PC-9 (cell line): ENCODE measurements at regions not wholly inside any gene's neighbourhood (a gene's known extent, or its start where the extent isn't known, plus 50 kb on each side); places are given as distances from the start of the nearest gene placed in this dataset.
"Not testable (repeated sequence)": the region's sequence is repeated elsewhere in the genome, so short reads cannot be mapped to it uniquely, and the experiment has no call there.

Experiments used
- BruUV-seq: library from RNA; stranded (reverse); fragments of 400-500 nt; replicated peaks from 2 replicates; lab custom pipeline; 2021; lab: Mats Ljungman, UMichigan
- CTCF ChIA-PET: fragments of 300-600 bp; sonication (Branson Sonifier 250); formaldehyde crosslinking; loops from one replicate; lab custom pipeline; 2022; ENCODE audit warnings: antibody characterized with exemption; lab: Charles Lee
- POLR2A ChIA-PET: fragments of 300-600 bp; sonication (Branson Sonifier 250); formaldehyde crosslinking; loops from one replicate; lab custom pipeline; 2022; ENCODE audit warnings: antibody characterized with exemption; ENCODE audit not compliant: unreplicated experiment; lab: Charles Lee
- DNase-seq, 2 experiments: peaks; one replicate each; pipeline versions ENCODE4 v3.0.0 to v3.0.0-alpha.2; 2015 to 2022; ENCODE audit warnings: mixed read lengths in 1 of 2
- H2AFZ ChIP-seq: fragments of 200-600 bp; sonication (generic); 2 replicates; pipeline ENCODE4 v1.8.1; 2017; ENCODE audit warnings: antibody characterized with exemption
- H3F3A ChIP-seq: fragments of 200-600 bp; sonication (generic); 2 replicates; pipeline ENCODE4 v1.8.1; 2017; ENCODE audit warnings: antibody characterized with exemption, mild to moderate bottlenecking, low read depth; ENCODE audit not compliant: insufficient read depth
- H3K27ac ChIP-seq: fragments of 200-600 bp; sonication (generic); 2 replicates; pipeline ENCODE4 v1.6.1; 2016; ENCODE audit warnings: mixed run types
- H3K27me3 ChIP-seq: fragments of 200-600 bp; sonication (generic); 2 replicates; pipeline ENCODE4 v1.6.1; 2016; ENCODE audit warnings: low read depth, mixed run types; ENCODE audit not compliant: insufficient read depth
- H3K36me3 ChIP-seq: fragments of 200-600 bp; sonication (generic); 2 replicates; pipeline ENCODE4 v1.6.1; 2016; ENCODE audit warnings: low read depth, mixed run types
- H3K4me1 ChIP-seq: fragments of 200-600 bp; sonication (generic); replicated peaks from 2 replicates; pipeline ENCODE4 v1.6.1; 2016; ENCODE audit warnings: mixed run types; ENCODE audit not compliant: insufficient read depth
- H3K4me2 ChIP-seq: fragments of 200-600 bp; sonication (generic); 2 replicates; pipeline ENCODE4 v1.6.1; 2017; ENCODE audit warnings: mixed run types
- H3K4me3 ChIP-seq: fragments of 200-600 bp; sonication (generic); 2 replicates; pipeline ENCODE4 v1.6.1; 2016; ENCODE audit warnings: mixed run types
- H3K79me2 ChIP-seq: fragments of 200-600 bp; sonication (generic); 2 replicates; pipeline ENCODE4 v1.6.1; 2017; ENCODE audit warnings: low read depth, mixed run types
- H3K9me2 ChIP-seq: fragments of 200-600 bp; sonication (generic); 2 replicates; pipeline ENCODE4 v1.8.1; 2017; ENCODE audit warnings: mild to moderate bottlenecking; ENCODE audit not compliant: insufficient read depth
- H3K9me3 ChIP-seq: fragments of 200-600 bp; sonication (generic); 2 replicates; pipeline ENCODE4 v1.8.1; 2016; ENCODE audit warnings: low read depth; ENCODE audit not compliant: insufficient read depth
- H4K20me1 ChIP-seq: fragments of 200-600 bp; sonication (generic); 2 replicates; pipeline ENCODE4 v1.8.1; 2017; ENCODE audit not compliant: insufficient read depth
- EZH2 ChIP-seq: fragments of 200-600 bp; sonication (generic); IDR thresholded peaks from 2 replicates; pipeline ENCODE4 v1.8.0; 2017; ENCODE audit warnings: antibody characterized with exemption, low read depth
- intact Hi-C: fragments of 100-400 bp; cut with micrococcal nuclease; formaldehyde crosslinking; loops from one replicate; pipeline ENCODE4 v1.10.0; 2022; ENCODE audit not compliant: unreplicated experiment
- TF ChIP-seq, protein P1 (sequence below): fragments of 200-600 bp; sonication (generic); conservative IDR thresholded peaks from 2 replicates; pipeline ENCODE4 v1.6.1; 2017; ENCODE audit warnings: mixed run types, antibody characterized with exemption, mild to moderate bottlenecking, moderate library complexity

GRCh38 chr1:229732061-229732460, 106.0 kb downstream of the URB2 start:
- Histone ChIP-seq H3F3A (no peaks in the 10 kb centered on the region), H3K9me2 (no peaks in the 10 kb centered on the region; the same call in 1 of the 2 replicates), H3K27me3 (no peaks in the 10 kb centered on the region), H3K4me3 (no peak overlapping the region), H2AFZ (no peak overlapping the region), H3K4me1 (no peaks in the 10 kb centered on the region), H3K9me3 (0 out of 2 replicates have a peak, but pooled peaks cover 12% of the 10 kb centered on the region), H3K4me2 (no peak overlapping the region), H3K27ac (no peak overlapping the region), H3K79me2 (no peaks in the 10 kb centered on the region), H4K20me1 (no peaks in the 10 kb centered on the region), H3K36me3 (no peaks in the 10 kb centered on the region)
- no TSS peak for BruUV-seq
- intact Hi-C loops, result no loop called here
- no peak for TF ChIP-seq EZH2
- TF ChIP-seq, protein P1, sequence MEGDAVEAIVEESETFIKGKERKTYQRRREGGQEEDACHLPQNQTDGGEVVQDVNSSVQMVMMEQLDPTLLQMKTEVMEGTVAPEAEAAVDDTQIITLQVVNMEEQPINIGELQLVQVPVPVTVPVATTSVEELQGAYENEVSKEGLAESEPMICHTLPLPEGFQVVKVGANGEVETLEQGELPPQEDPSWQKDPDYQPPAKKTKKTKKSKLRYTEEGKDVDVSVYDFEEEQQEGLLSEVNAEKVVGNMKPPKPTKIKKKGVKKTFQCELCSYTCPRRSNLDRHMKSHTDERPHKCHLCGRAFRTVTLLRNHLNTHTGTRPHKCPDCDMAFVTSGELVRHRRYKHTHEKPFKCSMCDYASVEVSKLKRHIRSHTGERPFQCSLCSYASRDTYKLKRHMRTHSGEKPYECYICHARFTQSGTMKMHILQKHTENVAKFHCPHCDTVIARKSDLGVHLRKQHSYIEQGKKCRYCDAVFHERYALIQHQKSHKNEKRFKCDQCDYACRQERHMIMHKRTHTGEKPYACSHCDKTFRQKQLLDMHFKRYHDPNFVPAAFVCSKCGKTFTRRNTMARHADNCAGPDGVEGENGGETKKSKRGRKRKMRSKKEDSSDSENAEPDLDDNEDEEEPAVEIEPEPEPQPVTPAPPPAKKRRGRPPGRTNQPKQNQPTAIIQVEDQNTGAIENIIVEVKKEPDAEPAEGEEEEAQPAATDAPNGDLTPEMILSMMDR, result no peak
- ChIA-PET CTCF (no interaction called here), POLR2A (no interaction called here)
- no peak for DNase-seq

DNA sequence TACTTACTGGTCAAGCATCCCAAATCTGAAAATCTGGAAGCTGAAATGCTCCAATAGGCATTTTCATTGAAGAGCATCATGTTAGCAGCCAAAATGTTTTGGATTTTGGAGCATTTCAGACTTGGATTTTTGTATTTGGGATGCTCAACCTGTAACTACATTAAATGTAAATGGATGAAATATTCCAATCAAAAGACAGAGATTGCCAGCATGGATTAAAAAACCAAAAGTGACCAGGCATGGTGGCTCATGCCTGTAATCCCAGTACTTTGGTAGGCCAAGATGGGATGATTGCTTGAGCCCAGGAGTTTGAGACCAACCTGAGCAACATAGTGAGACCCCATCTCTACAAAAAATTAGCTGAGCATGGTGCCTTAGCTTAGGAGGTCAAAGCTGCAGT, 110.3 kb downstream of the URB2 start:
- DNase-seq, result no peak
- H3K4me1 ChIP-seq, result no peaks in the 10 kb centered on the region
- H3K27me3 ChIP-seq, result no peaks in the 10 kb centered on the region
- no peak overlapping the region for H3K4me2 ChIP-seq
- no peak overlapping the region for H3K4me3 ChIP-seq
- CTCF ChIA-PET, result no interaction called here
- no peaks in the 10 kb centered on the region for H4K20me1 ChIP-seq
- no peaks in the 10 kb centered on the region for H3F3A ChIP-seq
- no TSS peak for BruUV-seq
- H3K36me3 ChIP-seq, result no peaks in the 10 kb centered on the region
- POLR2A ChIA-PET, result no interaction called here
- H3K27ac ChIP-seq, result no peak overlapping the region
- H3K9me2 ChIP-seq, result no peaks in the 10 kb centered on the region; the same call in 1 of the 2 replicates
- H3K79me2 ChIP-seq, result no peaks in the 10 kb centered on the region
- H2AFZ ChIP-seq, result no peak overlapping the region
- TF ChIP-seq EZH2, result no peak
- TF ChIP-seq, protein P1, result no peak
- H3K9me3 ChIP-seq, result 0 out of 2 replicates have a peak, but pooled peaks cover 18% of the 10 kb centered on the region
- intact Hi-C loops, result no loop called here

GRCh38 chr1:229742614-229743013, 116.6 kb downstream of the URB2 start:
- H3K4me2 ChIP-seq, H3F3A ChIP-seq, BruUV-seq, DNase-seq, H3K9me2 ChIP-seq, H3K36me3 ChIP-seq, H3K9me3 ChIP-seq, POLR2A ChIA-PET, H3K4me1 ChIP-seq, H3K27me3 ChIP-seq, H3K27ac ChIP-seq, H2AFZ ChIP-seq, intact Hi-C loops, H4K20me1 ChIP-seq, H3K79me2 ChIP-seq, CTCF ChIA-PET, H3K4me3 ChIP-seq: not testable (repeated sequence)

DNA sequence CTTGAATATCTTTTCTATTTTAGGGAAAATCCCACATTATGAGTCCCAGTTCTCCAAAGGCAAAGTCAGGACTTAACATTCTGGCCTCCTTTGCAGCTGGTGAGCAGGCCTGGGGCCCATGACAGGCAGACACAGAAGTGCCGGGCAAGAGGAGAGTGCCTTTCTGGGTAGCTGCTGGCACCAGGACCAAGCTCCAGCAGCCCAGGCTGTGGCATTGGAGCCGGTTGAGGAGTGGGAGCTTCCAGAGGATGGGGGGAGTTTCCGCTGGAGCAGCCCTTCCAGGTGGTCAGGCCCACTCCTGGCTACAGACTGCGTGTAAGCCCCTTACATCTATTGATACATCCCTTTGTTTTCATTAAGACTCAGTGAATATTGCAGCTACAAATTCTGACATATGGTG, 123.9 kb downstream of the URB2 start:
- no peak for TF ChIP-seq EZH2
- TF ChIP-seq, protein P1, result no peak
- Histone ChIP-seq H3K9me2 (no peaks in the 10 kb centered on the region), H3K4me1 (no peaks in the 10 kb centered on the region), H2AFZ (no peak overlapping the region), H3K4me3 (no peak overlapping the region), H3K36me3 (no peaks in the 10 kb centered on the region), H3F3A (no peaks in the 10 kb centered on the region), H3K9me3 (no peaks in the 10 kb centered on the region), H3K27me3 (no peaks in the 10 kb centered on the region), H3K27ac (no peak overlapping the region), H4K20me1 (no peaks in the 10 kb centered on the region), H3K4me2 (no peak overlapping the region), H3K79me2 (no peaks in the 10 kb centered on the region)
- intact Hi-C loops, result no loop called here
- ChIA-PET CTCF (no interaction called here), POLR2A (no interaction called here)
- no peak for DNase-seq
- no TSS peak for BruUV-seq
